Activated naive CD8-positive, alpha-beta T cell (primary cell): ENCODE measurements at regions not wholly inside any gene's neighbourhood (a gene's known extent, or its start where the extent isn't known, plus 50 kb on each side); places are given as distances from the start of the nearest gene placed in this dataset.

Experiments
- H3K27ac Mint-ChIP-seq: one replicate; pipeline ENCODE4 v1.8.0; 2021; ENCODE audit warnings: mixed read lengths
- H3K27me3 Mint-ChIP-seq: one replicate; pipeline ENCODE4 v1.8.0; 2021; ENCODE audit warnings: mixed read lengths
- H3K36me3 Mint-ChIP-seq: one replicate; pipeline ENCODE4 v1.8.0; 2021; ENCODE audit warnings: mixed read lengths
- H3K4me1 Mint-ChIP-seq: one replicate; pipeline ENCODE4 v1.8.0; 2021; ENCODE audit warnings: low read depth, mixed read lengths
- H3K4me3 Mint-ChIP-seq: one replicate; pipeline ENCODE4 v1.8.0; 2021; ENCODE audit warnings: mild to moderate bottlenecking, mixed read lengths
- H3K9me3 Mint-ChIP-seq: one replicate; pipeline ENCODE4 v1.8.0; 2021; ENCODE audit warnings: low read depth, mixed read lengths

DNA sequence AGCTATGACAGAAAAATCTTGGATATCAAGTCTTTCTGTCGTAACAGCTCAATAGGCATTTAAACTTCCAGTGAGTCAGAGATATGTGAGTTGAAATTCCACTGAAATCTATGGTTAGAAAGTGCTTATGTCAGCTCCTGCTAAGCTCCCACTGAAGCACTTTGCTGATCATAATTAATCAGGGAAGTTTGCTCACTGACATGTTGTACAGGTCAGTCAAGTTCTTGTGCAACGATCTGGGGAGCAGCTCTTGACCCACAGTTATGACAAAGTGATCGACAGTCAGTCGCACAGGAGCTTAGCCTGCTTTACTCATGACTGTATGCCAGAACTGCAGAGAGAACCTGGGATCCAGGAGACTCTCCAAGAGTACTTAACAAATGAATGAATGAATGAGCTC is 453.5 kb downstream of the SOX2 start:
- no peaks in the 10 kb centered on the region for H3K9me3 Mint-ChIP-seq
- no peaks in the 10 kb centered on the region for H3K27me3 Mint-ChIP-seq
- H3K36me3 Mint-ChIP-seq: no peaks in the 10 kb centered on the region
- H3K4me3 Mint-ChIP-seq: no peak overlapping the region
- H3K4me1 Mint-ChIP-seq: no peaks in the 10 kb centered on the region
- no peak overlapping the region for H3K27ac Mint-ChIP-seq

- Mint-ChIP-seq H3K27ac (no peak overlapping the region), H3K27me3 (peaks cover 2% of the 10 kb centered on the region), H3K4me1 (no peaks in the 10 kb centered on the region), H3K36me3 (no peaks in the 10 kb centered on the region), H3K9me3 (peaks cover 3% of the 10 kb centered on the region), H3K4me3 (no peak overlapping the region)
Measured at GRCh38 chr3:182172534-182172933, 460.8 kb downstream of the SOX2 start.

DNA sequence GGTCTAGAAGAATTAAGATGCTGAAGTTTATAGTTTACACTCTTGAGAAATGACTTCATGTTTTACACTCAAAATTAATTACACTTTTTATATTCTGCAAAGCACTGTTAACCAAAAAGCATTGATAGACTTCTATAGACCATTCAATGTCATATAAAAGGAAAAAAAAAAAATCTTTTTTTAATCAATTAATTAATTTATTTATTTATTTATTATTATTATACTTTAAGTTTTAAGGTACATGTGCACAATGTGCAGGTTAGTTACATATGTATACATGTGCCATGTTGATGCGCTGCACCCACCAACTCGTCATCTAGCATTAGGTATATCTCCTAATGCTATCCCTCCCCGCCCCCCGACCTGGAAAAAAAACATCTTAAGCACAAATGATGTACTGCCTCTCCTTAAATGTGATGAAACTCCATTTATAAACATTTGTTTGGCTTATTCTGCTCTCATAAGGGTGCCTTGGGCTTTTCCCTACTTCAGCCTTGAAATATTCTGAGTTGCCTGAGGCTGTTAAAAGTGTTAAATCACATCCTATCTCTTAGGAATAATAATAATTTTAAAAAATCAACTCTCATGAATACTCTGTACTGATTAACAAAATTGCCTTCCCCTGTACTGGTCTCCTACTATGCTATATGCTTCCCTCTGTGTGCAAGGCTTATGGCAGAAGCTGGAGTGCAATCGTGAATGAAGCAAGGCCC is 466.9 kb downstream of the SOX2 start:
- Mint-ChIP-seq H3K27ac (no peak overlapping the region), H3K36me3 (no peaks in the 10 kb centered on the region), H3K27me3 (no peaks in the 10 kb centered on the region), H3K4me1 (no peaks in the 10 kb centered on the region), H3K4me3 (no peak overlapping the region), H3K9me3 (peaks cover 5% of the 10 kb centered on the region)

DNA sequence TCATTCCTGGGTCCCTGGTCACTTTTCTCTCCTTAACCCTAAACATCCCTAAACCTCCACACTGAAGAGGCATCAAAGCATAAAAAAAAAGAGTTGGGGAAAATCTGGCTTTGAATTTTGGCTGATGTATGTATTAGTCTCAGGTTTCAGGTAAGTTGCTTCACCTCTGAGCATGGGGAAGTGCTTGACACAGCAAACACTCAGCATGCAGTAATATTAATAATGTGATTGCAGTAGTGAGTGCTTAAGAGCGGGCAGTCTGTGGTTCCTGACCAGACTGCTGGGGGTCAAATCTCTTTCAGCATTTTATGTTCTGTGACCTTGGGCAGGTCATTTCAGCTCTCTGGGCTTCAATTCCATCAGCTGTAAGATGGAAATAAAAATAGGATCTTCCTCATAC is 467.9 kb downstream of the SOX2 start:
- peaks cover 5% of the 10 kb centered on the region for H3K9me3 Mint-ChIP-seq
- no peak overlapping the region for H3K4me3 Mint-ChIP-seq
- H3K4me1 Mint-ChIP-seq: no peaks in the 10 kb centered on the region
- no peak overlapping the region for H3K27ac Mint-ChIP-seq
- H3K27me3 Mint-ChIP-seq: no peaks in the 10 kb centered on the region
- H3K36me3 Mint-ChIP-seq: no peaks in the 10 kb centered on the region

DNA sequence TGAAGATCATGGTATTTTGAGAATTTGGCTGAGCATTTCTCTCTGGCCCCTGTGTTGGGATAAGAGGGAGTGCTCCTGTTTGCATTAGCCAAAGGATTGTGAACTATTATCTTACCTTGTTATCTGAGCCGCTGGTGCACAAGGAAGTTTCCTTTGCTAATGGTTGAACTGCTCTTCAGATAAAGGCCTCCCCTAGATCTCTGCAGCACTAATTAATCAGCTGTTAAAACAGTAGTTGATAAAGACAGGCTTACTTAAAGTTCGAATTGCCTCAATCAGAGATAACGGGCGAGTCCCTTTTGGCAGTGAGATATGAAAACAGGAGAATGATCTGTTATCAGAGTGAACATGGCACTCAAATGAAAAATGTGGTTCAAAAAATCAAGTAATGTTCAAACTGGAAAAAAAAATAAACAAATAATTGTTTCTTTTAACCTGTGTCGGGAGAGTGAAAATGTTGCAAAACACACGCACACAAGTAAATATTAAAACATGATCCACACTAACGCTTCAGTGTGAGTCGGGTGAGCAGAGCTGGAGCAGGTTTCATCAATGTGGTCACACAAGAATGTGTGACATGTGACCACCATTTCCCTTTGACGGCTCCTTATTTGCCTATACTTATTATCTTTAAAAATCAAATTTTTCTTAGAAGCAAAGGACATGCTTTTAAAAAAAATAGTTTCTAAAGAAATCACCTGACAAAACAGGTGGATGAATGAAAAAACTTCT is 469.1 kb downstream of the SOX2 start:
- peaks cover 5% of the 10 kb centered on the region for H3K9me3 Mint-ChIP-seq
- no peaks in the 10 kb centered on the region for H3K36me3 Mint-ChIP-seq
- no peak overlapping the region for H3K27ac Mint-ChIP-seq
- H3K4me3 Mint-ChIP-seq: no peak overlapping the region
- no peaks in the 10 kb centered on the region for H3K27me3 Mint-ChIP-seq
- no peaks in the 10 kb centered on the region for H3K4me1 Mint-ChIP-seq

GRCh38 chr3:182182531-182182968 is 470.8 kb downstream of the SOX2 start:
- H3K4me1 Mint-ChIP-seq: no peaks in the 10 kb centered on the region
- H3K27ac Mint-ChIP-seq: no peak overlapping the region
- no peaks in the 10 kb centered on the region for H3K36me3 Mint-ChIP-seq
- H3K4me3 Mint-ChIP-seq: no peak overlapping the region
- peaks cover 8% of the 10 kb centered on the region for H3K9me3 Mint-ChIP-seq
- no peaks in the 10 kb centered on the region for H3K27me3 Mint-ChIP-seq

DNA sequence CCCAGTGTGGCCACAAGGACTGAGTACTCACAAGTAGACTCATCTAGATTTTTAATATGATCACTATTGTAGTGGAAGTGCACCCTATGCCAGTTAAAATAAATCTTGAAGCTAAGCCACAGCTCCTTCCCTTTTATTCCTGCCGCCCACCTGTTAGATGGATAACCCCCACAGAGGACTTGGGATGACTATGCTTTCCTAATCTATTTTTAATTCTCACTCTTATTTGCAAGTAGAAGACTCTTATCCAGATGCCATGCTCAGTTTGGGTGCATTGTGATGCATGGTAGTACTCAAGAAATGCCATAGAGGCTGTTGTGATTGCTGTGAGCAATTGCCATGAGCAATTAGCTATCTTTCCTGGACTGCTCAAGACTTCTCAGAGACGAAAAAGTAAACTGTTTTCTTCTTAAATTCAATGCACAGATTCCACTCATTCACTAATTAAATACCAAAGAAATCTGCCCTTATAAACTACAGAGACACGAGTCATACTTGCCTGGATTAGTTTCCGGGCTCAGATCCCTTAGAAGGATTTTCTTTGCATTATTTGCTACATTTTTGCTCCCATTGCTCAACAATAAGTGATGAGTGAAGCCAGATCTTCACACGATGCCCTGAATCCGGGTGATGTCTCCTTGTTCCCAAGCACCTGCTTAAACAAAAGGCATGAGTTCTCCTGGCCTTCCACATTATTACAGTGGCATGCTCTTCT is 472.1 kb downstream of the SOX2 start:
- Mint-ChIP-seq H3K4me3 (no peak overlapping the region), H3K27me3 (no peaks in the 10 kb centered on the region), H3K9me3 (peaks cover 8% of the 10 kb centered on the region), H3K4me1 (no peaks in the 10 kb centered on the region), H3K27ac (no peak overlapping the region), H3K36me3 (no peaks in the 10 kb centered on the region)

DNA sequence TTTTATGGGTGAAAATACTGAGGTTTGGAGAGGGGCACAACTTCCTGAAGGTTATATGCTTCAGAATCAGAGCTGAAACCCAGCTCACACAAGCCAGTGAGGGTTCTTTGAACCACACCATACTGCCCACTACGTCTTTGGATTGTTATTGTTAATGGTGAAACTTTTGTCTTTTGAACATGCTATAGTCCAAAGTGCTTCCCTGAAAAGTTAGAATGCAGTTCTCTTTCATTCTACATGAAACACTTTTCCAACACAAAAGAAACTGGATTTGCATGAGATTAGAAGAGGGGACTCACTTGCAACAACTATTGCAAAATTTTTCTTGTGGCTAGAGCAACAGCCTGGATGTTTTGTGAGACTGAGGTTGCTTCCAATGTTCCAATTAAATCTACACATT is 473.6 kb downstream of the SOX2 start:
- no peaks in the 10 kb centered on the region for H3K27me3 Mint-ChIP-seq
- H3K4me1 Mint-ChIP-seq: no peaks in the 10 kb centered on the region
- H3K4me3 Mint-ChIP-seq: no peak overlapping the region
- peaks cover 8% of the 10 kb centered on the region for H3K9me3 Mint-ChIP-seq
- no peaks in the 10 kb centered on the region for H3K36me3 Mint-ChIP-seq
- H3K27ac Mint-ChIP-seq: no peak overlapping the region

DNA sequence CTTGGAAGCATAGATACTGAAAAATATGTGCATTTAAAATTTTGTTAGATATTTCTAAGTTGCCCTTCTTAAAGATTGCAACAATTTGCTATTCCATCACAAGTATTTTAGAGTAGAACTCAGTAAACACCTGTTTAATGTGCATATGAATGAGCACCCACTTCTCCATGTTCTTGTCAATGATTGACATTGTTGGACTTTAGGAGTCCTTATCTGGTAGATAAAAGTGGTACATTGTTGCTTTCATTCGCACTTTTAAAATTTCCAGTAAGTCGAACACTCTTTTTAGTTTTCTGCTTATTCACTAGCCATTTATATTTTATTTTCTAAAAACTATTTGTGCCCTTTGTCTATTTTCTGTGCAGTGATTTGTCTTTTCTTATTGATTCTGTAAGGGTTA is 478.3 kb downstream of the SOX2 start:
- Mint-ChIP-seq H3K27me3 (no peaks in the 10 kb centered on the region), H3K4me3 (no peak overlapping the region), H3K36me3 (no peaks in the 10 kb centered on the region), H3K27ac (no peak overlapping the region), H3K4me1 (no peaks in the 10 kb centered on the region), H3K9me3 (peaks cover 2% of the 10 kb centered on the region)

- H3K27me3 Mint-ChIP-seq: no peaks in the 10 kb centered on the region
- no peaks in the 10 kb centered on the region for H3K36me3 Mint-ChIP-seq
- H3K27ac Mint-ChIP-seq: no peak overlapping the region
- no peaks in the 10 kb centered on the region for H3K4me1 Mint-ChIP-seq
- no peak overlapping the region for H3K4me3 Mint-ChIP-seq
- no peaks in the 10 kb centered on the region for H3K9me3 Mint-ChIP-seq
Measured at GRCh38 chr3:182198345-182198744, 486.6 kb downstream of the SOX2 start.

DNA sequence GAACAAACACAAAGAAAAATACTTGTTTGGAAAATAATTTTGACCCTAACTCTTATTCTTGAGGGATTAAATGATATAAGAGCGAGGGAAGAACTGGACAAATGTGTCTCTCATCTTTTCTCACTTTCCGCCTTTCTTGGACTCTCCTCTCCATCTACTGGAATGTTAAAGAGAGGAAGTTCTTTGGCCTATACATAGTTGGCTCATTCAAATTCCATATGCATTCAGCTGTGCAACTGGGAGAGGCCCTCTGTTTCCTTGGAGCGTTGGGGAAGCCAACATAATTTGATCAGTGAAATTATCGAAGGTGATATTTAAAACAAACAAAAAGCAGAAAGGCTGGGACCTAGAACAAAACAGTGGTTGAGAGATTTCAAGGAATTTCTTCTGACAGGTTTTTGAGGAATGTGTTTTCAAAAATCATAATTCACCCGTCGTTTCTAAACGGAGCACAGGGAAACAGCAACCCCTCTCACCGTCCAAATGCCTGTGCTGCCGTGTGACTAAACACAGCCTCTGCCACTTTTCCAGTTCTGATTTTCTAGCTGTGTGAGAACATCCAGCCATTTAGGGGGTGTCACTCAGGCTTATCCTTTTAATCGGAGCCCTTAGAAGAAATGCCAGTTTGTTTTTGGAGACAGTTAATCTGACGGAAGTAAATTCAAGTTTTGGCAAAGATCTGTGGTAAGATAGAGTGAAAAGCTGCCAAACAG is 489.9 kb downstream of the SOX2 start:
- Mint-ChIP-seq H3K4me1 (no peaks in the 10 kb centered on the region), H3K27me3 (no peaks in the 10 kb centered on the region), H3K27ac (no peak overlapping the region)

GRCh38 chr3:182212479-182213076 is 500.9 kb downstream of the SOX2 start:
- no peaks in the 10 kb centered on the region for H3K9me3 Mint-ChIP-seq
- H3K27ac Mint-ChIP-seq: no peak overlapping the region
- no peak overlapping the region for H3K4me3 Mint-ChIP-seq
- H3K27me3 Mint-ChIP-seq: no peaks in the 10 kb centered on the region
- no peaks in the 10 kb centered on the region for H3K4me1 Mint-ChIP-seq
- no peaks in the 10 kb centered on the region for H3K36me3 Mint-ChIP-seq

More for the DNA sequence above, 489.9 kb downstream of the SOX2 start:
- H3K4me3 Mint-ChIP-seq: no peak overlapping the region
- no peaks in the 10 kb centered on the region for H3K36me3 Mint-ChIP-seq
- H3K9me3 Mint-ChIP-seq: no peaks in the 10 kb centered on the region

GRCh38 chr3:182214416-182214815 is 502.7 kb downstream of the SOX2 start:
- no peaks in the 10 kb centered on the region for H3K4me1 Mint-ChIP-seq
- H3K27ac Mint-ChIP-seq: no peak overlapping the region
- H3K9me3 Mint-ChIP-seq: no peaks in the 10 kb centered on the region
- no peak overlapping the region for H3K4me3 Mint-ChIP-seq
- H3K36me3 Mint-ChIP-seq: no peaks in the 10 kb centered on the region
- no peaks in the 10 kb centered on the region for H3K27me3 Mint-ChIP-seq

GRCh38 chr3:182215881-182216280 is 504.2 kb downstream of the SOX2 start:
- no peaks in the 10 kb centered on the region for H3K36me3 Mint-ChIP-seq
- H3K4me3 Mint-ChIP-seq: no peak overlapping the region
- H3K27me3 Mint-ChIP-seq: no peaks in the 10 kb centered on the region
- H3K27ac Mint-ChIP-seq: no peak overlapping the region
- H3K9me3 Mint-ChIP-seq: no peaks in the 10 kb centered on the region
- H3K4me1 Mint-ChIP-seq: no peaks in the 10 kb centered on the region
